ENCODE measurements at regions not wholly inside any gene's neighbourhood (a gene's known extent, or its start where the extent isn't known, plus 50 kb on each side); places are given as distances from the start of the nearest gene placed in this dataset.

- TF ChIP-seq POLR2AphosphoS5 (IDR thresholded peaks at IDR 0.05; ENCODE audit: low read depth, low read length), result no peak
- no peak for TF ChIP-seq POLR2A (IDR thresholded peaks at IDR 0.05; ENCODE audit: low read depth, low read length)
These were observed 144.2 kb upstream of the RNF32 start for GRCh38 chr7:156496363-156496769.

Measured in GM12892 (cell line).